ENCODE measurements at regions not wholly inside any gene's neighbourhood (a gene's known extent, or its start where the extent isn't known, plus 50 kb on each side); places are given as distances from the start of the nearest gene placed in this dataset.
A peak's percentile ranks its signal among the peaks of the same experiment; 100 is the strongest.
"Not testable (repeated sequence)": the region's sequence is repeated elsewhere in the genome, so short reads cannot be mapped to it uniquely, and the experiment has no call there.

GRCh38 chr2:182550234-182550633, 123.4 kb upstream of the PDE1A start:
- no peak for DNase-seq

DNA sequence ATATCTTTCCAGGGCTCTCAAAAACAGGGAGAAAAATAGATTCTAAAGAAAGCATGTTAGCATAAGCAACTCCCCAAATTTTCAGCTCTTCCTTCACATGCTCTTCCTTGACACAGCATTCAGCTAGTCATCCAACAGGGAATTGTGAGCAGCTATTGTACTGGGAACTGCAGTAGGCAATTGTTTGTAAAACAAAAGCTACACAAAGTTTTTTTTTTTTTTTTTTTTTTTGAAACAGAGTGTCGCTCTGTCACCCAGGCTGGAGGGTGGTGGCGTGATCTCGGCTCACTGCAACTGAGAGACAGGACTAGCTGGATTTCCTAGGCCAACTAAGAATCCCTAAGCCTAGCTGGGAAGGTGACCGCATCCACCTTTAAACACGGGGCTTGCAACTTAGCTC, 125.4 kb upstream of the PDE1A start:
- DNase-seq = not testable (repeated sequence)

GRCh38 chr2:182552785-182553184, 125.9 kb upstream of the PDE1A start:
- not testable (repeated sequence) for DNase-seq

DNA sequence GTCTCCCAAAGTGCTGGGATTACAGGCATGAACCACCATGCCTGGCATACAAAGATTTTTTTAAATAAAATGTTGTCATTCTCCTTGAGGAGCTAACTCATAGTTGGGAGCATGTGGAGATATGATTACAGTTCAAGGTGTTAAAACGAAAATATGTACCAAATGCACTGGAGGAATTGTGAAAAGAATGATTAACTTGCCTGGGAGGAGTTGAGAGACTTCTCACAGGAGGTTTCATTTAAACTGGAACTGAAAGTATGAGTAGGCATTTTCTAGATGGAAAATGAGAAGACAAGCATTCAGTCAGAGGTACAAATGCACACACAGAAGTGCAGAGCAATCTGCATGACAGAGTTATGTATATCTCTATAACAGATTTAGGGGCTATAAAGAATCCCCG, 126.6 kb upstream of the PDE1A start:
- no peak for DNase-seq

DNA sequence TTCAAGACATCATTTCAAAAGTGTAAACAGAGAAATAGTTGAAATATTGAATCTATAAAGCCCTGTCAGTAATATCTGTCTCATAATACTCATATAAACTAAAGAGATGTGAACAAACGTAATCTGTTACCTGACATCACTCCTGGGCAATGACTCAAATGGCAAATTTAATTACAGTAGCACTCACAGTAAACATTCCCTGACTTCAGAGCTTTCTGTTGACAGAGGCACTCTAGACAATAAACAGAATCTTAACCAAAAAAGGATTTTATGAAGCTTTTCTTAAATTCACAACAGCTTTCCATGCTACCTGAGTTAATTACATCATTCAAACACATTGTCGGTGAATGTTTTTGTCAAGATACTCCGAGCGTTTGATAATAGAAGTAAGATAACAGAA, 128.1 kb upstream of the PDE1A start:
- peak; percentile 39 for DNase-seq

- no peak for DNase-seq
Measured at GRCh38 chr2:182558564-182558963, 131.7 kb upstream of the PDE1A start.

- no peak for DNase-seq
Measured at GRCh38 chr2:182559623-182560022, 132.8 kb upstream of the PDE1A start.

DNA sequence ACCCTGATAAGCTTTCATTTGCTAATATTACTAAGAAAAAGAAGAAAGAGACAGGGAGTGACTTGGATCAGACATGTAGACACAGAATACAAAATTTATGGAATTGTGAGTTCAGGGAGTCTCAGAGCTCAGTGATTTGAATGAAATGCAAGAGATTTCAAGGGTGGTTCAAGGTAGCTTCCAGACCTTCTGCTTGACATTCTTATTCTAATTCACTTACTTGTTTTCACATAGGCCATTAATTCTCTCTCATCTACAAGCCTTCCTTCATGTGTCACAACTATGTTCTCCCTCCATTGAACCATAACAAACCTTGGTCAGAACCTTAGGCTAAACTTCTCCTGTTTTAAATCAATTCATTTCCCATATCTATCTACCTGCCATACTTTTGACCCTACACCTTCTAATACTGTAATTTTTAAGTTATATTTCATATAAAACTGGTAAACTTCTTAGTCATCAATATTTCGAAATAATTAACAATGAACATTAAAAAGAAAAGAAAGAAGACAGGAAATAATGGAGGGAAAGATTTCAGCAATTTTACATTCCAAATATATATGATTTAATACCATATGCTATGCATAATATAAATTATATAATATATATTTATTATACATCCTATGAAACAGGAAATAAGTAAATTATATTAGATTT, 139.2 kb upstream of the PDE1A start:
- DNase-seq = no peak

- DNase-seq = no peak
Measured at GRCh38 chr2:182573553-182573952, 142.5 kb upstream of the DNAJC10 start.

- DNase-seq = no peak
Measured at GRCh38 chr2:182577816-182578215, 138.2 kb upstream of the DNAJC10 start.

DNA sequence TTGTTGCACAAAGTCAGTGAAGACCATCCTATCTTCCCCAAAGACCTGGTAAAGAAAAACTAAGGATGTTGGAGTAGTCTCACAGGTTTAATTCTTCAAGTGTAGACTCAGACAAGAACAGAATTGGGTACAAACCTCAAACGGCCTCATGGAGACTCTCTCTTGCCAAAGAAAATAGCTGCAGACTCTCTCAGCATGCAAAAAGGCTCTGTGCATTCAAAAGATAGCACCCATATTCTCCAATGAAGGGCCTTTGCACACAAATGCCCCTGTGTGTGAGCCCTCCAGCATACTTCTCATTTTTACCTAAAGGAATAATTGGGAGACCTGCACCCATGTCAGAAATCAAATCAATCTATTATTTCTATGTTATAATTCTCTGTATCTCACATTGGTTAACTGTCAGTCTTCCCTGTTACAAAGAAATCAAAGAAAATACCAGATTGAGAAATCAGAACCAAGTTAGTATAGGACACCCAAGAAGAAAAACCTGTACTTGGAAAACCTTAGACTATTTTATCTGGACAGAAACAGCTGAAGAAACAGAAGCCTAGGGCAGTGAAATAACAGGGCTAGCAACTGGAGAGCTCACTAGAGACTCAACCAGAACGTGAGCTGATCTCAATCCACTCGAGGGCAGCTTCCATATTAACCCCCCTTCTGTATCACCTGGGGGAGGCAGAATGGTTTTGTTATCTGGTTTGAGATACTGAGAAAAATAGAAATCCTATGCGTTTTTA, 134.7 kb upstream of the DNAJC10 start:
- no peak for DNase-seq

DNA sequence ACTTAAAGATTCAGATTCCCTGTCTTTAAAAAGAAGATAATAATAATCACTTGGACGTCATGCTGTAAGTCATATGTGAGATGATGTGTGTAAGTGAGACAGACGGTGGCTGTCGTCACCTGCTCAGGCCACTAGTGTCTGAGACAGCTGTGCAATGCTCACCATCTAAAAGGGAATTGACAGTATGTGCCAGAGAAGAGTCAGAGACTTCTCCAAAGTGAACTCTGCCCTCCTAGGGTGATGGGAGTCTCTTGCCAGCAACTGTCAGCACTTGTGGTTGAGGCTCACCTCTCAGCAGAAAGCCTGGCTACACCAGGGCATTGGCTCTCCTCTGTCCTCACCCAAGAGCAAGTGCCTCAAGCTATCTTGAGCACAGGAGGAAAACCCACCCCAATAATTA, 131.6 kb upstream of the DNAJC10 start:
- no peak for DNase-seq

- no peak for DNase-seq
Measured at GRCh38 chr2:182585001-182585400, 131.1 kb upstream of the DNAJC10 start.

GRCh38 chr2:182585430-182585829, 130.6 kb upstream of the DNAJC10 start:
- no peak for DNase-seq

DNA sequence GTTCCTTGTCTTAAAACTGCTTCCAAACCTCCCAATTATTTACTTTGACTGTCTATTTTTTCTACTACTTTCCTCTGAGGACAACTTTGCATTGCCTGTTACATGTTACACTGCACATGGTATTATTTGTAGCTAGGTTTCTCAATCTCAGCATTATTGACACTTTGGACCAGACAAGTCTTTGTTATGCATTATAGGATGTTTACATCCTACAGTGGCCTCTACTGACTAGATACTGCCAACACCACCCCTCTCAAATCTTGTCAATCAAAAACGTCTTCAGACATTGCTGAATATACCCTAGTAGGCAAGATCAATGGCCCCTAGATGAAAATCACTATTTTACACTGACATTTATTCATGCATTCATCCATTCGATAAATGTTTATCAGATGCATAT, 129.6 kb upstream of the DNAJC10 start:
- DNase-seq = no peak

DNA sequence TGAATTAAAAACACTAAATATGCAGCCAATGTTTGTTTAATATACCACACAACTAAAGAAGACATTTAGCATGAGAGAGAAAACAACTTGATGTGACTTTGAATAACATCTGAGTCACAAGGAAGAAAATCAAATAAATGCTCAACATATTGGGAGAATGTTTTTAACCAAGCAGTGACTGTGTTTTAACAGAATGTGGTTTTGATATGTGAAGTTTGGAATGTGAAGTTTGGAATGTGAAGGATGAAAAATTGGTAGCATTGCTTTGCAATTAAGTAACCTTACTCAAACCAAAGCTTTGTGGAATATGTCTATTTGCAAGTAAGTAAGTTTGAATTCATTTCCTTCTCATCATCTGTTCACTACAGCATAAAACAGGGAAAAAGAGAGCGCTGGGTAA, 128.2 kb upstream of the DNAJC10 start:
- no peak for DNase-seq

GRCh38 chr2:182589121-182589520, 126.9 kb upstream of the DNAJC10 start:
- DNase-seq = no peak

DNA sequence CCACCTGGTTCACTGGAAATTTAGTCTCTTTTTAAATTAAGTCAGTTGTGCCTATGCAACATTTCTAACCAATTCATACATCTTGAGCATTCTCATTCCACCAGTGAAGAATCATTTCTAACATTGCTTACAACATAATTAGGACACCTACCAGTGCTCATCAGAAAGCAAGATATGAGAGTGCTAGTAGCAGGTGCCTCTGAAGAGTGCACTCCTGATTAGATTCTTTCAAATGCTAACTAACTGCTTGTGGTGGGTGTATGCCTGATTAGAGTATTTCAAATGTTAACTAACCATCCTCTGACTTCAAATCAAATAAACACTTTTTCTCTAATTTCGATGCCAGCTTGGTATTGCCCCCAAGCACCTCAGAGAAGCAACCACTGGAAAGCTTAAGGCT, 124.3 kb upstream of the DNAJC10 start:
- DNase-seq = no peak

DNA sequence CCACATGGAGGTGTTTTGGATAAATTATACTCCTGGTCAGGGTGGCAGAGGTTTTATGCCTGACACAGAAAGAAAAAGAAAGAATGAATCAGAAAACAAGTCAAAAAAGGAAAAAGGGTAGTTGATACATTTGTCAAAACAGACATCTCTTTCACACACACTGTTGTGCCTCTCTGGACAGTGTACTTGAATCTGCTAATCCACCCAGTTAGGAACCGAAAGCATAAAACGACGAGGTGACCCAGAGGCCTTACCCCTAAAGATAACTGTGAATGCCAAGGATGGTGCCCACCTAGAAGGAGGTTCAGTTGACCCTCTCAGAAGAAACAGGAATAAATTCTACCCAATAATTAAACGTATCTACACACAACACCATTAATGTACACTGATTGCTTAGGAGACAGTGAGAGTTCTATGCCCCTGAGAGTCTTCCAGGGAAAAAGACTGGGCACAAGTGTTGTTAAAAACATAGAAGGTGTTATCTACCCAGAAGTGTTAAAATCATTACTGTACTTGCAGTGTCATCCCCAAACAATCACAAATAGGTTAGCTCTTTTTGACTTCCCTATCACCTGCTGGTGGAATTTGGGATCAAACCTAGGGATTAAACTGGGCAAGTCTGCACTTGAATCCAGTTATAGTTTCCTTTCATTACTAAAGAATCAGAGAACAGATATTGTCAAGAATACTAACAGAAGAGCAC, 123.2 kb upstream of the DNAJC10 start:
- DNase-seq = no peak

GRCh38 chr2:182593394-182593975, 122.6 kb upstream of the DNAJC10 start:
- no peak for DNase-seq

- DNase-seq = no peak
Measured at GRCh38 chr2:182594286-182594685, 121.8 kb upstream of the DNAJC10 start.

DNA sequence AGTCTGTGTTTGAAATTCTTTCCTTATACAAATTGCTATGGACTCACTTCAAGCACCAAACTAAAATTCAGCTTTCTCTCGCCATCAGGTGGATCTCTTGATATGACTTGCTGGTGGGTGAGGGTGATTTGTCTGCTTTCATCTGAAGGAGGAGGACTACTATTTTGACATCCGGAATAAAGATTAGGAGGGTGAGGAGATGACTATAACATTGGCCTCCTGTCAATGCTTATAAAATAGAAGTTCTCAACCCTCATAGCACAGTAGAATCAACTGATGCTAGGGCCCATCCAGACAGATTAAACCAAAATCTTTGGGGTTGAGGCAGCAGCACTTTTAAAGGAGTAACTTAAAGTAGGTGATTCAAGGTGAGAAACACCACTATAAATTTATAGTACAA, 120.4 kb upstream of the DNAJC10 start:
- DNase-seq = no peak

DNA sequence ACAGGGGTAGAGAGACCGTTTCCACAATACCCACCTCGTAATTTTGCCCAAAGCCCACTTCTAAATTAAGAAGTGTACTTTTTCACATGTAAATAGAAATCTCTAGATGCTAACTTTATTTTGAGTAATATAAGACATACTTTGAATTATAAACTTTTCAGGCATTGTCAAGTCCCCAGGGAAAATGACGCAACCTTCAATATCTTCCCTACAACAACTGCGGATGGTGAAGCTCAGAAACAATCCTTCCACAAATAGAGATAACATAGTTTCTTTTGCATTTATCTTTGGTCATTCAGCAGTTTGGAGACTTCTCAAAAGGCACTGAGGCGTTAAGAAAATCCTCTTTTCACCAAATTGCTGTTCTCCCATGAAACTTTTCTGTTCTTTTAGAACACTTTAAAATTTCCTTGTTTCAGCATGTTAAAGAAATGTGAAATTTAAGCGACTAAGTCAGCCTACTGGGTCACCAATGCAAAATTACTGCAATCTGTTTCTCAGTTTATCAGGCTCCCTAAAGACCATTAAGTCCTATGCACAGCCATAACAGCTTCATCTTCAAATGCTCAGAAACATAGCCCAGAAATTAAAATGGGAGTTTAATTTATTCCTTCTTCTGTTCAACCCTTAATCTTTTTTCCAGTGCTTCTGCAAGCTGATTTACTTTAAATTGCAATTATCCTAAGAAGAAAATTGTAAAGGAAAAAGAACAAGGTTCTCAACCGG, 118.3 kb upstream of the DNAJC10 start:
- no peak for DNase-seq

All from COR-L47 (cell line).